ENCODE measurements at regions not wholly inside any gene's neighbourhood (a gene's known extent, or its start where the extent isn't known, plus 50 kb on each side); places are given as distances from the start of the nearest gene placed in this dataset.

DNA sequence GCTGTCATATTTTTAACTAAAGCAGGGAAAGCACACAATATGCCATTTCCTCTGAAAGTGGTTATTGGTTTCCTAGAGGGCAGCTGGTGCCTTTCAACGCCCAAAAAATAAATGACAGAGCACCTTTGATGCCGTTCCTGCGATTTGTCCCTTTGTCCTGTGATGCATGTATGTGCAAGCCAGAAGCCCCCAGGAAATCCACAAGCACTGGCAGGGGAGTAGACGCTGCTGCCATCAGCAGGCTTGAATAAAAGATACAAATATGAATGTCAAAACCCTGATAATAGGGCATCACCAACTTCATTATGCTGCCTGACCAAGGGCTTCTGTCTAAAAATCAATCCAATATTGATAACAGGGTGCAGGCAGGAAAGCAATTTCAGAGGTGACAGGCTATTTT is 246.1 kb downstream of the FBXO15 start:
- Histone ChIP-seq H3K9ac (ENCODE audit: extremely low read depth, low read length, poor library complexity, severe bottlenecking) (no peak overlapping the region), H3K36me3 (ENCODE audit: control insufficient read depth, insufficient read depth, low read length) (no peaks in the 10 kb centered on the region), H3K27me3 (ENCODE audit: control insufficient read depth, insufficient read depth, low read length, poor library complexity, severe bottlenecking) (peaks cover 6% of the 10 kb centered on the region), H3K4me1 (ENCODE audit: control insufficient read depth, insufficient read depth, low read length) (no peaks in the 10 kb centered on the region), H3K9me3 (ENCODE audit: control insufficient read depth, low read length) (no peaks in the 10 kb centered on the region), H3K27ac (ENCODE audit: low read depth, low read length) (no peak overlapping the region), H3K4me3 (ENCODE audit: low read length) (no peak overlapping the region)
- Mint-ChIP-seq H3K9me3 (no peaks in the 10 kb centered on the region), H3K4me1 (no peaks in the 10 kb centered on the region), H3K27me3 (ENCODE audit: insufficient read depth) (peaks cover 50% of the 10 kb centered on the region), H3K27ac (no peak overlapping the region), H3K36me3 (ENCODE audit: low read depth) (no peaks in the 10 kb centered on the region), H3K4me3 (no peak overlapping the region)
- DNase-seq = no peak
- WGBS, 2 experiments (ENCODE audit: insufficient coverage in 1 of 2, insufficient read length in 1 of 2) = 87 to 92% methylated on average over 4 of the region's 4 CpGs
- TF ChIP-seq, protein P1, sequence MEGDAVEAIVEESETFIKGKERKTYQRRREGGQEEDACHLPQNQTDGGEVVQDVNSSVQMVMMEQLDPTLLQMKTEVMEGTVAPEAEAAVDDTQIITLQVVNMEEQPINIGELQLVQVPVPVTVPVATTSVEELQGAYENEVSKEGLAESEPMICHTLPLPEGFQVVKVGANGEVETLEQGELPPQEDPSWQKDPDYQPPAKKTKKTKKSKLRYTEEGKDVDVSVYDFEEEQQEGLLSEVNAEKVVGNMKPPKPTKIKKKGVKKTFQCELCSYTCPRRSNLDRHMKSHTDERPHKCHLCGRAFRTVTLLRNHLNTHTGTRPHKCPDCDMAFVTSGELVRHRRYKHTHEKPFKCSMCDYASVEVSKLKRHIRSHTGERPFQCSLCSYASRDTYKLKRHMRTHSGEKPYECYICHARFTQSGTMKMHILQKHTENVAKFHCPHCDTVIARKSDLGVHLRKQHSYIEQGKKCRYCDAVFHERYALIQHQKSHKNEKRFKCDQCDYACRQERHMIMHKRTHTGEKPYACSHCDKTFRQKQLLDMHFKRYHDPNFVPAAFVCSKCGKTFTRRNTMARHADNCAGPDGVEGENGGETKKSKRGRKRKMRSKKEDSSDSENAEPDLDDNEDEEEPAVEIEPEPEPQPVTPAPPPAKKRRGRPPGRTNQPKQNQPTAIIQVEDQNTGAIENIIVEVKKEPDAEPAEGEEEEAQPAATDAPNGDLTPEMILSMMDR (conservative IDR thresholded peaks at IDR 0.05) = no peak

DNA sequence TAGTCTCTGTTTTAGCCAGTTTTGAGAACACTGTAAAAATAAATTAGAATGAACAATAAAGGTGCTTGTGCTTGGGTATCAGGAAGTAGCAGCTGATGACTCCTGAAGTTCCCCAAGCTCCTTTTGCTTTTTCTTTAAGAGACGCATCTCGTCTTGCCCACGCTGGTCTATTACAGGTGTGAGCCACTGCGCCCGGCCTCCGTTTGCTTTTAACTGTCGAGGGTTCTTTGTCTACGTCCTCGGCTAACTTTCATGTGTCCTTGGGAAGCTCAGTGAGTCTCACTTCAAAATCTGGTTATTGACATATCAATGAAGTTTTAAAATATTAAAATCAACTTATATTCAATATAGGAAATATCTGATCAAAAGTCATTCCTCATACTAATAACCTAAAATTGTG is 246.5 kb downstream of the FBXO15 start:
- Mint-ChIP-seq H3K27me3 (ENCODE audit: insufficient read depth) (peaks cover 54% of the 10 kb centered on the region), H3K9me3 (no peaks in the 10 kb centered on the region), H3K4me3 (no peak overlapping the region), H3K4me1 (peaks cover under 1% of the 10 kb centered on the region), H3K27ac (no peak overlapping the region), H3K36me3 (ENCODE audit: low read depth) (no peaks in the 10 kb centered on the region)
- H3K9ac ChIP-seq (ENCODE audit: extremely low read depth, low read length, poor library complexity, severe bottlenecking) = no peak overlapping the region
- TF ChIP-seq, protein P1 (conservative IDR thresholded peaks at IDR 0.05) = no peak
- H3K27me3 ChIP-seq (ENCODE audit: control insufficient read depth, insufficient read depth, low read length, poor library complexity, severe bottlenecking) = peaks cover 6% of the 10 kb centered on the region
- H3K27ac ChIP-seq (ENCODE audit: low read depth, low read length) = peak overlapping the region; percentile 17
- DNase-seq = no peak
- no peaks in the 10 kb centered on the region for H3K36me3 ChIP-seq (ENCODE audit: control insufficient read depth, insufficient read depth, low read length)
- 90 to 91% methylated on average over 6 to 9 of the region's 9 CpGs for WGBS, 2 experiments (ENCODE audit: insufficient coverage in 1 of 2, insufficient read length in 1 of 2)
- no peaks in the 10 kb centered on the region for H3K9me3 ChIP-seq (ENCODE audit: control insufficient read depth, low read length)
- no peaks in the 10 kb centered on the region for H3K4me1 ChIP-seq (ENCODE audit: control insufficient read depth, insufficient read depth, low read length)
- H3K4me3 ChIP-seq (ENCODE audit: low read length) = no peak overlapping the region

DNA sequence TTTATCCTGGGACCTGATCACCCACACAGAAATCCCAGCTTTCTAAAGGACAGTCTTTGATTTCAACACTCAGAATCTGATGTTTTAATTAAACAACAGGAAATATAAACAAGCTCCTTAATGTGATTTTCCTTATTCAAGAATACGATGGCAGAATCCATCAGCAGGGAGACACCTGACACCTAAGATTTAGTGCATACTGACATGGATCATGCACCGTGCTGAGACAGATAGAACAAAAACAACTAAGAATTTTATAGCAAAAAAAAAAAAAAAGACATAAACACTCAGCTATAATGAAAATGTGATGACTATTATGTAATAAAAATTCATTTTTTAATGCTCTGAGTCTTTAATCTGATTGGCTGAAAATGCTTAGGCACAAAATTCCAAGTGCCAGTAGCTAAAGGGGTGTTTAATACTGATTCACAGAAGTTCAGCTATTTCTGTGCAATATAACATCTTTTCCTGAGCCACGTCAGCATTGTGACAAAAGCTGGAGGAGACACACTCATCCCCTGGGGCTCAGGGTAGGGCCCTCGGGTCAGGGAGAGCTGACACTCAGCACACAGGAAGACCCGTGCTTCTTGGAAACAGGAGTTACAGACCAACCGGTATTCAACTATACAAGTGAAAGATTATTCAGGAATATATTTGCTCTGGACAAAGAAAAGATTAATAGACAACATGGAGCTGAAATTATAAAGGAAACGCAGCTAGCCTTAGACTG is 247.4 kb downstream of the FBXO15 start:
- DNase-seq = no peak
- WGBS, 2 experiments (ENCODE audit: insufficient coverage in 1 of 2, insufficient read length in 1 of 2) = 84 to 94% methylated on average over 5 to 7 of the region's 7 CpGs
- TF ChIP-seq, protein P1 (conservative IDR thresholded peaks at IDR 0.05) = no peak
- no peak overlapping the region for H3K4me3 ChIP-seq (ENCODE audit: low read length)
- H3K36me3 ChIP-seq (ENCODE audit: control insufficient read depth, insufficient read depth, low read length) = no peaks in the 10 kb centered on the region
- Mint-ChIP-seq H3K9me3 (no peaks in the 10 kb centered on the region), H3K4me3 (no peak overlapping the region), H3K27me3 (ENCODE audit: insufficient read depth) (peaks cover 61% of the 10 kb centered on the region), H3K36me3 (ENCODE audit: low read depth) (no peaks in the 10 kb centered on the region), H3K4me1 (peaks cover 7% of the 10 kb centered on the region), H3K27ac (no peak overlapping the region)
- no peaks in the 10 kb centered on the region for H3K4me1 ChIP-seq (ENCODE audit: control insufficient read depth, insufficient read depth, low read length)
- no peaks in the 10 kb centered on the region for H3K9me3 ChIP-seq (ENCODE audit: control insufficient read depth, low read length)
- H3K27ac ChIP-seq (ENCODE audit: low read depth, low read length) = no peak overlapping the region
- H3K27me3 ChIP-seq (ENCODE audit: control insufficient read depth, insufficient read depth, low read length, poor library complexity, severe bottlenecking) = peaks cover 6% of the 10 kb centered on the region
- H3K9ac ChIP-seq (ENCODE audit: extremely low read depth, low read length, poor library complexity, severe bottlenecking) = no peak overlapping the region
